ENCODE measurements at regions not wholly inside any gene's neighbourhood (a gene's known extent, or its start where the extent isn't known, plus 50 kb on each side); places are given as distances from the start of the nearest gene placed in this dataset.
"Not testable (repeated sequence)": the region's sequence is repeated elsewhere in the genome, so short reads cannot be mapped to it uniquely, and the experiment has no call there.

DNA sequence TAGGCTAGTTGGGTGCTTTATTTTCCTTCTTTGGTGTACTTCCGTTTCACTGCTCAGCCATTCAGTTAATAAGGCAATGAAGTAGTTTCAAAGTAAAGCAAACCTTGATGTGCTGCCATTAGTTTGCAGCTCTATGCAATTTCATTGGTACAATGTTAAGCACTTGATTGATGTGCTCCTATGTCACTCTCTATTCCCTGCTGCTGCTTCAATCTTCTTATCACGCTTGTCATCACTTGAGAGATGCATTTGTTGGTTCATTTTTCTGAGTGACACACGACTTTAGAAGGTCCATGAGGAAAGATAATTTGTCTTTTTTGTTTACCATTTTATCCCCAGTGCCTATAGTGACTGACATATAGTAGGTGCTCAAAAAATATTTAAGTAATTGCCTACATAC lies 871.0 kb upstream of the PABPC4L start:
- no peak for DNase-seq (ENCODE audit: low read depth in 2 of 2)

DNA sequence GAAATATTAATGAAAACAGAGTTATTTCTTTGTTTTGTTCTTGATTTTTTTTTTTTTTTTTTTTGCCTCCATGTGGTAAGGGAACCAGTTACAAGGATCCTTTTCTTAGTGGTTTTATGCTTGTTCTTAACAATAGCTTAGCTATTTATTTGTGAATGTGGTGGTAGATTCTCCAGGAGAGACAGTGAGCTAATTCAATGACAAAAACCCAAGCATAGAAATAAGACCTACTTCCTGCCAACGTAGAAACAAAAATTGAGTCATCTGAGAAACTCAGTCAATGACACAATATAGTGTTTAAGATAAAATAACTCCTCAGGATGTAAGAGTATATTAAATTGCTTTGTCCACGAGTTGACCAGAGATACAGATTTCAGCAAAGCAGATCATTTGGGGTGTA lies 863.8 kb upstream of the PABPC4L start:
- no peak for DNase-seq (ENCODE audit: low read depth in 2 of 2)

DNA sequence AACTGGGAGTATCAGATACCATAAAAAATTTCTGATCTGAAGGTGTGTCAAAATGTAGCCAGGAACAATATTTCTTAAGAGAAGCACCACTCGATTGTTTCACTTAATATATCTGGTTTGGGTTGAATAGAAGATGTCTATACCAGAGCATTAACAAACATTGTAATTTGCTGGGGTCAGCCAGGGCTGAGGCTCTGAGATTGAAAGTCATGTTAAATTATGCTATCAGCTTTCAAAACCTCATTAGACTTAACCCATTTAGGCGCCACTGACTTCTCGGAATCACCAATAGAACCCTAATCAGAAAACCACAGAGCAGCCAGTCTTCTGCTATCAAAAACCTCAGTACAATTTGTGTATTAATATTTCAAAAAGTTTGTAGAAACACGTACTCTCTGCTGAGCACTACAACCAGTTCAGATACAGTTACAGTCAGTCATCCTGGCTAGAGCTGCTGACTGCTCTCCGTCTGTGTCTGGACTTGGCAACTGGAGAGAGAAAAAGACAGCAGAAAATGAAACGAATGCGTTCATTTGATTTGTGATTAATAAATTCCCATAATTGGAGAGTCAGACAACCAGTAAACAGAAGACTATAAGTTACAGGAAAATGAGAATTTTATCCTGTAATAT lies 848.6 kb upstream of the PABPC4L start:
- no peak for DNase-seq (ENCODE audit: low read depth in 2 of 2)

DNA sequence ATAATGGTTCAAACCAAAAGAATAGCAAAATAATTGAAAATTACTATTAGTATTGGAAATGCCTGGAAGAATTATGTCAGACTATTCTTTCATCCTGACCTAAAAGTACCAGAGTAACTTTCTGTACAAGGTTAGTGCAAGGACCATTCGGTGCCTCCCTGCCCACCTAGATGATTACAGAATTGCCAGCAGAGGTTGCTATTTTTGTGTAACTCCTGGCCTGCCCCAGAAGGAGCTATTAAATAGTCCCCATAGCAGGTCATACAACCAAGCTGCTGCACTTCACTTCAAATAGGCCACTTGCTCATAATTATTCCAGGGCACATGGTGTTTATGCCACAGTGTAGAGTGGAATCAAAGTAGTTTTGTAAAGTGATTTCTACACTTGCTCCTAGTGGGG lies 831.1 kb upstream of the PABPC4L start:
- no peak for DNase-seq (ENCODE audit: low read depth in 2 of 2)

DNA sequence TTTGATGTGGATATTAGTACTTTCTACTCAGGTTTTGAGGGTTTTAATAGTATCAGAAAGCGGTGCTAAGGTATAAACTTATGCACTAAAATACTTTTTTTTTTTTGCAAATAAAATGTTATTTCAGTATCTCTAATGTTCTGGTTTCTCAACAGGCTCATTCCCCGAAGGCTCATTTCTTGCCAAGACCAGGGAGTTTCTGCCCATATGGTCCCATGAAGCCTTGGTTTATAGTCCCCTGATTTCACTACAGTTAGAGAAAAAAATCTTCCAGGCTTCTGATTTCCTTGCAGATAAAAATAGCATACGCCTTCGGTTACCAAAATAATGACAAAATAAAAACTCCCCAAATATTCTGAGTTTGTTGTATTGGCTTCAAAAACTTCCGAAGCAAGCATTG lies 814.2 kb upstream of the PABPC4L start:
- DNase-seq (ENCODE audit: low read depth in 2 of 2), result no peak

DNA sequence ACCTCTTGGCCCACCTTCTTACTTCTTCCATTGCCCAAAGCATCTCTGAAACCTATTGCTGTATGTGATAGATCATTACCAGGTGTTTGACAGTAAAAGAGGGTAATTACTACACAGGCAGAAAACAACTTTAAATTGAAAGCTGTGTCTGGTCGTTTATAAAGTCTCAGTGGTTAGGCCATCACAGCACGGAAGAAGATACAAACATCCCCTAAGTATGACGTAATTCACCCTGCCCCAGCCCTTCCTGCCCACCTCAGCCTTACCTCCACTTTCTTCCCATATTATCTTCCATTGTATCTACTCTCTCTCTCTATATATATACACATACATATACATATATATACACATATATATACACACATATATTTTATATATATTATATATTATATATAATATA lies 805.8 kb upstream of the PABPC4L start:
- DNase-seq (ENCODE audit: low read depth in 2 of 2), result no peak

DNA sequence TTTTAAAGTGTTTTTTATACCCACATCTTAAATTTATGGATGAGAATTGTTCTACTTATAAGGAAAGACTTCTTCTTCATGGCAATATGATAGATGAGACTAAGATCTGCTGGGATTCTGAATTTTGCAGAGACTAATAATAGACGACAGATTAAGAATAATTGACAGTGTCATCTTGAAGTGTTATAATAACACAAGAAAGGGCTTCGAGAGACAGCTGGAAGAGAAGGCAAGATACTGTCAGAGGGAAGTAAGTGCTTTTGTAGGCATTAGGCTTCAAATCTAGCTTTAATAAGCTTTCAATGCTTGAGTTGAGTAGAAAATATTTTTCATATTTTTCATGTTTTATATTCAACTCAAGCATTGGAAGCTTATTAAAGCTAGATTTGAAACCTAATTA lies 797.6 kb upstream of the PABPC4L start:
- DNase-seq (ENCODE audit: low read depth in 2 of 2), result no peak

DNA sequence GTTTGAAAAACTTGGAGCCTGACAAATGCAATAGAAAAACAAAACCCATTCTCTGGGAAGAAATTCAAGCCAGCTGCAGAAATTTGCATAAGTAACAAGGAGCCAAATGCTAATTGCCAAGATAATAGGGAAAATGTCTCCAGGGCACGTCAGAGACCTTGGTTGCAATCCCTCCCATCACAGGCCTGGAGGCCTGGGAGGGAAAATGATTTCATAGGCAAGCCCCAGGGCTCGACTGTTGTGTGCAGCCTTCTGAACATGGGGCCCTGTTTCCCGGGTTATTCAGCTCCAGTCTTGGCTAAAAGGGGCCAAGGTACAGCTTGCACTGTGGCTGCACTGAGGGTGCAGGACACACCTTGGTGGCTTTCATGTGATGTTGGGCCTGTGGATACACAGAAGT lies 760.4 kb upstream of the PABPC4L start:
- no peak for DNase-seq (ENCODE audit: low read depth in 2 of 2)

DNA sequence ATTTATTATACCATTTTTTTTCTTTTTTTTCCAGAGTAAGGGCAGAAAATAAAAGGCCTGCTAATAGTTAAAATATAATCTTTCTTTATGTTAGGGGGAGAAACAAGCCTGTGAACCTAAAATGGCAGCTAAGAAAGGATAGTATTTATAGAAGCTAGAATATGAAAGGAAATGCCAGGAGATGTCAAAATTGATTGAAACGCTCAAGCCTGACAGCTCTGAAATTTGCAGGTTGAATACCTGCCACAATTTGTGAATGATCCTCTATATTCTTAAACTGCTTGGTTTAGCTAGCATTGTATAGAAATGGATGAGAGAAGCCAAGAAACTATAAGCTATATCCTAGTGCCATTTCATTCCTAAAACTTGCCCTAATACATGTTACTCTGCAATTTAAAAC lies 757.3 kb upstream of the PABPC4L start:
- DNase-seq (ENCODE audit: low read depth in 2 of 2), result no peak

DNA sequence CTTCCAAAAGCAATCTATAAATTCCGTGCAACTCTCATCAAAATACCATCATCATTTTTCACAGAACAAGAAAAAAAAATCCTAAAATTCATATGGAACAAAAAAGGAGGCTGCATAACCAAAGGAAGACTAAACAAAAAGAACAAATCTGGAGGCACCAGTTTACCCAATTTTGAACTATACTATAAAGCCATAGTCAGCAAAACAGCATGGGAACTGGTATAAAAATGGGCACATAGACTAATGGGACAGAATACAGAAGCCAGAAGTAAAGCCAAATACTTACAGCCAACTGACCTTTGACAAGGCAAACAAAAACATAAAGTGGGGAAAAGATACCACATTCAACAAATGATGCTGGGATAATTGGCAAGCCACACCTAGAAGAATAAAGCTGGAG lies 753.5 kb upstream of the PABPC4L start:
- no peak for DNase-seq (ENCODE audit: low read depth in 2 of 2)

DNA sequence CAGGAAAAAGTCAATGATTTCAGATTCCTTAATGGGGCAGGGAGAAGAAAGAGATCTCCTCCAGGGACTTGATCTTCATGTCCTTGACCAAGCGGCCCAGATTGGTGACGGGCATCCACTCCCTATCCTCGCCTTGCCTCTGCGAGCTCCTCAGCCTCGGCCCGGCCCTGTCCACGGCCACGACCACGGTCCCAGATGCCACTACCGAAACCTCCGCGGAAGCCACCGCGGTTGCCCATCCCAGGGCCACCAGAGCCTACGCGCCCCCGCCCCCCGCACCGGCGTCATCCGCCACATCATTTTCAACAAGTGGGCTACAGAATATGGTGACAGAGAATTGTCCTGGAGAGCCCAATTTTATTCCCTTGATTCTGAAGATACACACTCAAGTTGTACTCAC lies 751.2 kb upstream of the PABPC4L start:
- DNase-seq (ENCODE audit: low read depth in 2 of 2), result no peak

DNA sequence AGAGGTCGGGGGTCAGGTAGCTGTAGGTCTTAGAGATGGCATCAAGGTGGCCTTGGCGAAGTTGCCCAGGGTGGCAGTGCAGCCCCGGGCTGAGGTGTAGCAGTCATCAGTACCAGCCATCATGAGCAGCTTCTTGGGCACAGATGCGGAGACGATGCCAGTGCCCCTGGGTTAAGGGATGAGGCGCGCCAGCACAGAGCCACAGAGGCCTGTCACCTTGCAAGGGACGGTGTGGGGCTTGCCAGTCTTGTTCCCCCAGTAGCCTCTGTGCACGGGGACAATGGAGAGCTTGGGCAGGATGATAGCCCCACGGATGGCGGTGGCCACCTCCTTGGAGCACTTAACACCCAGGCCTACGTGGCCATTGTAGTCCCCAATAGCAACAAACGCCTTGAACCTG lies 750.7 kb upstream of the PABPC4L start:
- DNase-seq (ENCODE audit: low read depth in 2 of 2), result no peak

DNA sequence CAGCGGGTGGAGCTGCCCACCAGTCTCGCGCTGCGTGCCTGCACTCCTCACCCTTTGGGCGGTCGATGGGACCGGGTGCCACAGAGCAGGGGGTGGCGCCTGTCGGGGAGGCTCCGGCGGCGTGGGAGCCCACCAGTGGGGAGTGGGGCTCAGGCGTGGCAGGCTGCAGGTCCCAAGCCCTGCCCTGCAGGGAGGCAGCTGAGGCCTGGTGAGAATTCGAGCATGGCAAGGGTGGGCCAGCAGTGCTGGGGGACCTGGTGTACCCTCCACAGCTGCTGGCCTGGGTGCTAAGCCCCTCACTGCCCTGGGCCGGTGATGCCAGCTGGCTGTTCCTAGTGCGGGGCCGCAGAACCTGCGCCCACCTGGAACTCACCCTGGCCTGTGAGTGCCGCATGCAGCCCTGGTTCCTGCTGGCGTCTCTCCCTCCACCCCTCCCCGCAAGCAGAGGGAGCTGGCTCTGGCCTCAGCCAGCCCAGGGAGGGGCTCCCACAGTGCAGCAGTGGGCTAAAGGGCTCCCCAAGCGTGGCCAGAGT lies 746.6 kb upstream of the PABPC4L start:
- no peak for DNase-seq (ENCODE audit: low read depth in 2 of 2)

DNA sequence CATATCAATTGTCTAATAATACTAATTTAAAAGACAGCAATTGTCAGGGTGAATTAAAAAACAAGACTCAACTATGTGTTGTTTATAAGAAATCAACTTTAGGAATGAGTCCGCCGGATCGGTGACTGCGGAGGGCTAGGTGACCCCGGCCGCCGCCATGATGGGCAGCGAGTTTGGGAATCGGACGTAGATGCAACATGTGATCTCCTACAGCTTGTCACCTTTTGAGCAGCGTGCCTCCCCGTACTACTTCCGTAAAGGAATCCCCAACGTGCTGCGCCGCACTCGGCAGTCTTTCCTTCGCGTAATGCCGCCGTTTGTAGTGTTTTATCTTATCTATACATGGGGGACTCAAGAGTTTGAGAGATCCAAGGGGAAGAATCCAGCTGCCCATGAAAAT lies 742.5 kb upstream of the PABPC4L start:
- DNase-seq (ENCODE audit: low read depth in 2 of 2), result no peak

DNA sequence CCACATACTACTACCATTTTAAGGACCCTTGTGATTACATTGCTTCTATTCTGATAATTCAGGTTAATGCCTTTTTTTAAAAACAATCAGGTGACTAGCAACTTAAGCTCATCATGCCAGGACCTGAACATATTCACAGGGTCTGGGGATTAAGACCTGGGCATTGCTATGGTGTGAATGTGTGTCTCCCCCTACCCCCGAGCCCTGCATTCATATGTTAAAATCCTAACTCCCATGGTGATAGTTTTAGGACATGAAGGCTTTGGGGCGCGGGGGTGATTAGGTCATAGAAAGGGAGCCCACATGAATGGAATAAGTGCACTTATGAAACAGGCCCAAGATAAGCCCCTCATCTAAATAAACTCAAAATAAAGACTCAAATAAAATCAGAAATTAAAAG lies 734.4 kb upstream of the PABPC4L start:
- no peak for DNase-seq (ENCODE audit: low read depth in 2 of 2)

DNA sequence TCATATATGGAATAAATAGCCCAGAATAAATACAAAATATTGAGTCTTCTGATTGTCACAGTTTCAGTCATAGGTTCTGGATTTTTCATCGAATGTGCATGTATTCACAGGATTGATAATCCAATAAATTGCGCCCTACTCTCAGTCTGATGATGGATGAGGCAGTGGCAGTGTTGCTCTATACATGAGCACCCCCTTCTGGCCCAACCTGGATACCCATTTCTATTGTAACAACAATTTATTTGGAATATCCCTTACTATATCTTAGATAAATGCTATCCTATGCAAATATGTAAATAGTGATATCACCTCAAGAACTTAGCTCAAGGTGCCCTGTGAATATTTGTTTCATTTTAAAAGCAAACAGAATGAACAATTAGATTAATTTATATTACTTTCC lies 733.7 kb upstream of the PABPC4L start:
- DNase-seq (ENCODE audit: low read depth in 2 of 2), result no peak

DNA sequence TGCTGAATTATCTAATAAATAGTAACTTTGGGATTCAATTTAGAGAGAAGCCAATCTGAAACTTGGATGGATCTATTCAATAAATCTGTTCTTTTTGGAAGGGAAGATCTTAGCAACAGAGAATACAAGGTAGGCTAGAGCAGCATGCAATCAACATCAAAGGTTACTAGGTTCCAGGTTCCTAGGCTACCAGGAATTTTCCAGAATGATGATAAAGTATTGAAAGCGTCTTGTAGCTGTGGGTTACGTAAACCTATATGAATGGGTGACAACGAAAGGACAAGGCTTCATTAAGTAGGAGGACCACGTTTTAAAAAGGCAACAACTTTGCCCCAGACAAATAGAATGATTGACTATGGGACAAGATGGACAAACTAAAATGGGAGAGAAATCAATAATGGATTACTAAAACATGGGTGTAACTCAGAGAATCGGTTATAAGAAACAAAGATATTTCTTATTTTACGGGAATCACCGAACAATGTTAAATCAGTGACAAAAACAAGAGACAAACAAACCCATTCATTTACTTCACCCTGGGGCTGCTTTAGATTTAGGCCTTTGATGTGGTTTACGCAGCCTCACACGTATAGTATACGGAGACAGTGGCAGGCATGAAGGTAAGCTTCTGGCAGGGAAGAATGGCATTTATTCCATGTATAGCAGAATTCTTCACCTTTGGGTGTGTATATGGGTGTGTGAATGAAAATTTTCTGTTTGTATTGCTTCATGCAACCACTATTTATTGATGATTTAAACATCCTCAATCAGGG lies 732.6 kb upstream of the PABPC4L start:
- no peak for DNase-seq (ENCODE audit: low read depth in 2 of 2)

DNA sequence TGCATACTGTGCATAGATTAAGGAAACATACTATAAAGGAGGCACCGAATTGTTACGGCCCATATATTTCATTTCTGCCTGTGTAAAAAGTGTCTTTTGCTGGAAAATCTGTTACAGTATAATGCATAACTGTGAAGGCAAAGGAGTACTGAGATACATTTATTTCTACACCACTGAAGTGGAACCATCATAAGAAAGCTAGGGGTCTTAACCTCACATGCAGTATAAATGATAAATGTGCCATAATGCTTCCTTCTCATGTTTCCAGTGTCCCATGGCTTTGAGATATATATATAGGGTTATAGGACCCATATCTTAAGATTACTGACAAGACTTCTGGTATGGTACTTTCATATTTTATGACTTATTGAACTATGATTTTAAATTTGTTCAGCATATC lies 713.8 kb upstream of the PABPC4L start:
- DNase-seq (ENCODE audit: low read depth in 2 of 2), result no peak

DNA sequence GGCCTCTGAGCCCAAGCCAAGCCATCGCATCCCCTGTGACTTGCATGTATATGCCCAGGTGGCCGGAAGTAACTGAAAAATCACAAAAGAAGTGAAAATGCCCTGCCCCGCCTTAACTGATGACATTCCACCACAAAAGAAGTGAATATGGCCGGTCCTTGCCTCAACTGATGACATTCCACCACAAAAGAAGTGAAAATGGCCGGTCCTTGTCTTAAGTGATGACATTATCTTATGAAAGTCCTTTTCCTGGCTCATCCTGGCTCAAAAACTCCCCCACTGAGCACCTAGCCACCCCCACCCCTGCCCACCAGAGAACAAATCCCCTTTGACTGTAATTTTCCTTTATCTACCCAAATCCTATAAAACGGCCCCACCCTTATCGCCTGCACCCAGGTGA lies 712.7 kb upstream of the PABPC4L start:
- not testable (repeated sequence) for DNase-seq (ENCODE audit: low read depth in 2 of 2)

DNA sequence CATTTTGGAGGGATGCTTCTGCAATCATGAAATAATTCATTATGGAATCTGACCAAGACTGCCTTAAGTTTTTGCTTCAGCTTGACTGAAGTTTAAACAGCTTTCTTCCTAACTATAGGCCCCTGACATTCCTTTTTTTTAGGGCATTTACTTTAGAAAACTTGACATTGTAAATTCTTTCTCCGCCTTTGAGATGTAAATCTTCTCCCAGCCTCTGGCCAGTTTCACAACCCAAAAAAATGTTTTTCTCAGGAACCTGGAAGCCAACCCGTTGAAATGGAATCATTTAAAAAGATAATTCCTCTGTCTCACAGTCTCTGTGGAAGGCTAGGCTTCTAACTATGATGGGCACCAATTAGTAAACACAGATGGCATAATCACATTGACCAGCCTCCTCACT lies 710.4 kb upstream of the PABPC4L start:
- no peak for DNase-seq (ENCODE audit: low read depth in 2 of 2)

DNA sequence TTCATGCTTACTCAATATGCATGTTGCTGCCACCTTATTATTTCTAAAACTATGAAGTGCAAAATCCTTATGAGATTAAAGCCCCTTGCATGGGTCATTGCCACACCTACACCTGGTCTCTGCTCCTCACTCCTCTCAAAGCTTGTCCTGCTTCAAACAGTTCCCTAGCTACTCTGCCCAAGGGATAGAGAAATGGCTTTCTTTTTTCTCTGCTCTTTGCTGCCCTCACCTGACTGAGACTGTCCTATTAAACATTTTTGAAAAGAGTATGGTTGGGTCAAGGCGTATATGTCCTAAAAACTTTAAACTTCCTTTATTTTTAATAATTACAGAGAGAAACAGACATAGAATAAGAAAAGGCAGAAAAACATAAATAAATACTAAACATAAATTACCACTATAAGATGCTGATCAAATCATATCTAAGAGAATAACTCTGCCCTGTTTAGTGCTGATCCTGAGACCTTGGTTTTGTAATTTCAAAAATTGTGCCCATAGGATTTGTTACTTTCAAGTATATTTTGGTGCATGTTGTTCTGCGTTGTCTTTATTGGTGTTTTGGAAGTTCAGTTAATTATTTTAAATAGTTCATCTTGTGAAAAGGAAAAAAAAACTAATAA lies 704.9 kb upstream of the PABPC4L start:
- DNase-seq (ENCODE audit: low read depth in 2 of 2), result no peak

DNA sequence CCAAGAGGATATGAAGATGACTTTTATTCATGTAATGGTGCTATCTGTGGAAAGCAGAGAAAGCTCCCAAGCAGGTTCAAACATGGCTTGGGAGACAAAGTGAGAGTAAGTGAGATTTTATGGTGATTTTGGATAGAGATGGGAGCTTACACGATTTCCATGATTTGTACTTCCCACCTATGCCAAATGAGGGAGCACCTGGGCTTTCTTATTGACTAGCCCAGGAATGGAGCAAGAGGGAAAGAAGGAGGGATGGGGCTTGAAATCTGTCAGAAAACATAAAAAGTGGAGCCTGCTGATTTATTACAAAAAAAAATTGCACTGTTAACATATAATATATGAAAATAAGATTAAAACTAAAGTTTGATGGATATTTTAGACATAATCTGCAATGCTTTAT lies 703.5 kb upstream of the PABPC4L start:
- no peak for DNase-seq (ENCODE audit: low read depth in 2 of 2)

DNA sequence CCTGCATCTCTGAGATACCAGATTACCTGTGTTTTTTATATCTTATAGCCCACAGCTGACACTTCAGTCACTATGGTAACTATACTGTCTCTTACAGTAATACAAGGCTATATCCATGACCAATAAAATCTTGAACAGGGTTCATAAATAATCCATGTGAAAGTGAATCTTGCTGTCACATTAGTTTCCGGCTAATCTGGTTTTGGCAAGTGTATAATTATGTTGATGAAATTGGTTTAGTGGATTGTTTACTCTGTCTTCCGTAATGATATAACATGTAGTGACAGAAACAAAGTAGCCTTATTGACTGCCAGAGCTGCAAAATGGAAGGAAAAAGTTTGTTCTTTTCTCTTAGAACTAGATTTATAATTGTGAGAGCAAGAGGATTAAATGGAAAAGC lies 686.6 kb upstream of the PABPC4L start:
- DNase-seq (ENCODE audit: low read depth in 2 of 2), result no peak
